Neural cell (in vitro differentiated cells): ENCODE measurements at regions not wholly inside any gene's neighbourhood (a gene's known extent, or its start where the extent isn't known, plus 50 kb on each side); places are given as distances from the start of the nearest gene placed in this dataset.

ENCODE experiments used
- H2AFZ ChIP-seq: fragments of 200-600, 300-800 bp; sonication (generic), shearing (Covaris generic); 2 replicates; pipeline ENCODE4 v1.6.0; 2014; ENCODE audit warnings: low read depth, mild to moderate bottlenecking, antibody characterized with exemption, low read length, moderate library complexity
- H3F3A ChIP-seq: fragments of 200-600 bp; shearing (Covaris generic); 2 replicates; pipeline ENCODE4 v1.6.1; 2016; ENCODE audit warnings: mild to moderate bottlenecking, moderate library complexity, mixed read lengths, antibody characterized with exemption, low read length; ENCODE audit not compliant: insufficient read depth, poor library complexity, severe bottlenecking
- H3K27ac ChIP-seq: fragments of 200-600, 300-800 bp; sonication (generic), shearing (Covaris generic); 2 replicates; pipeline ENCODE4 v1.5.1; 2014; ENCODE audit warnings: mild to moderate bottlenecking, low read length, moderate library complexity
- H3K27me3 ChIP-seq: fragments of 300-800, 200-600 bp; sonication (generic), shearing (Covaris generic); 2 replicates; pipeline ENCODE4 v1.6.0; 2014; ENCODE audit warnings: mild to moderate bottlenecking, low read depth, low read length, moderate library complexity; ENCODE audit not compliant: insufficient read depth
- H3K36me3 ChIP-seq: fragments of 300-800, 200-600 bp; sonication (generic), shearing (Covaris generic); 2 replicates; pipeline ENCODE4 v1.5.1; 2014; ENCODE audit warnings: mild to moderate bottlenecking, antibody characterized with exemption, low read length, moderate library complexity; ENCODE audit not compliant: insufficient read depth
- H3K4me2 ChIP-seq: fragments of 300-800, 200-600 bp; sonication (generic), shearing (Covaris generic); 2 replicates; pipeline ENCODE4 v1.6.0; 2014; ENCODE audit warnings: mild to moderate bottlenecking, low read length
- H3K4me3 ChIP-seq: fragments of 300-800, 200-600 bp; sonication (generic), shearing (Covaris generic); 2 replicates; pipeline ENCODE4 v1.5.1; 2014; ENCODE audit warnings: mild to moderate bottlenecking, low read length, moderate library complexity
- H3K79me2 ChIP-seq: fragments of 200-600 bp; shearing (Covaris generic); replicated peaks from 2 replicates; pipeline ENCODE4 v1.6.0; 2014; ENCODE audit warnings: mild to moderate bottlenecking, low read length, moderate library complexity; ENCODE audit not compliant: insufficient read depth
- H3K9ac ChIP-seq: fragments of 300-800, 200-600 bp; sonication (generic), shearing (Covaris generic); 2 replicates; pipeline ENCODE4 v1.6.1; 2016; ENCODE audit warnings: mild to moderate bottlenecking, low read length, mixed read lengths
- H3K9me2 ChIP-seq: fragments of 200-600 bp; shearing (Covaris generic); 2 replicates; pipeline ENCODE4 v1.6.1; 2016; ENCODE audit warnings: mild to moderate bottlenecking, low read length, mixed read lengths; ENCODE audit not compliant: insufficient read depth
- H3K9me3 ChIP-seq: fragments of 200-600, 300-800 bp; sonication (generic), shearing (Covaris generic); 2 replicates; pipeline ENCODE4 v1.6.1; 2016; ENCODE audit warnings: mild to moderate bottlenecking, mixed run types, low read length, moderate library complexity, mixed read lengths
- H4K20me1 ChIP-seq: fragments of 200-600 bp; shearing (Covaris generic); 2 replicates; pipeline ENCODE4 v1.6.1; 2016; ENCODE audit warnings: mild to moderate bottlenecking, mixed run types; ENCODE audit not compliant: insufficient read depth
- CTCF ChIP-seq: fragments of 450-650 bp; IDR thresholded peaks from 2 replicates; pipeline ENCODE4 v1.5.1; 2014; ENCODE audit warnings: antibody characterized with exemption, mild to moderate bottlenecking, moderate library complexity; ENCODE audit not compliant: poor library complexity, severe bottlenecking
- EP300 ChIP-seq: fragments of 450-650 bp; conservative IDR thresholded peaks from 2 replicates; pipeline ENCODE4 v1.6.1; 2014; ENCODE audit warnings: antibody characterized with exemption, mild to moderate bottlenecking, moderate library complexity; ENCODE audit not compliant: poor library complexity, severe bottlenecking
- EZH2 ChIP-seq: fragments of 200-600, 300-800 bp; shearing (Covaris generic), sonication (generic); IDR thresholded peaks from 2 replicates; pipeline ENCODE4 v1.6.1; 2014; ENCODE audit warnings: antibody characterized with exemption, low read length, borderline replicate concordance, mild to moderate bottlenecking; ENCODE audit not compliant: insufficient read depth, poor library complexity, severe bottlenecking
- MXI1 ChIP-seq: fragments of 450-650 bp; conservative IDR thresholded peaks from 2 replicates; pipeline ENCODE4 v1.6.1; 2014; ENCODE audit warnings: antibody characterized with exemption, mild to moderate bottlenecking; ENCODE audit not compliant: poor library complexity, severe bottlenecking
- POLR2AphosphoS5 ChIP-seq: IDR thresholded peaks from 2 replicates; pipeline ENCODE4 v1.6.1; 2012
- RAD21 ChIP-seq: fragments of 450-650 bp; conservative IDR thresholded peaks from 2 replicates; pipeline ENCODE4 v1.6.1; 2014; ENCODE audit warnings: antibody characterized with exemption, mild to moderate bottlenecking, moderate library complexity
- SMC3 ChIP-seq: fragments of 450-650 bp; conservative IDR thresholded peaks from 2 replicates; pipeline ENCODE4 v1.6.1; 2014; ENCODE audit warnings: antibody characterized with exemption, mild to moderate bottlenecking, moderate library complexity; ENCODE audit not compliant: poor library complexity
- TAF1 ChIP-seq: IDR thresholded peaks from 2 replicates; pipeline ENCODE4 v1.6.1; 2012; ENCODE audit warnings: low read depth
- TF ChIP-seq, protein P1 (sequence below): IDR thresholded peaks from 2 replicates; pipeline ENCODE4 v1.6.1; 2012; ENCODE audit warnings: borderline replicate concordance

GRCh38 chr15:81608309-81608829 lies 234.4 kb upstream of the TMC3 start:
- TF ChIP-seq SMC3 (no peak), EZH2 (no peak), TAF1 (no peak), RAD21 (no peak), CTCF (no peak), MXI1 (no peak), POLR2AphosphoS5 (no peak), EP300 (no peak)
- TF ChIP-seq, protein P1, sequence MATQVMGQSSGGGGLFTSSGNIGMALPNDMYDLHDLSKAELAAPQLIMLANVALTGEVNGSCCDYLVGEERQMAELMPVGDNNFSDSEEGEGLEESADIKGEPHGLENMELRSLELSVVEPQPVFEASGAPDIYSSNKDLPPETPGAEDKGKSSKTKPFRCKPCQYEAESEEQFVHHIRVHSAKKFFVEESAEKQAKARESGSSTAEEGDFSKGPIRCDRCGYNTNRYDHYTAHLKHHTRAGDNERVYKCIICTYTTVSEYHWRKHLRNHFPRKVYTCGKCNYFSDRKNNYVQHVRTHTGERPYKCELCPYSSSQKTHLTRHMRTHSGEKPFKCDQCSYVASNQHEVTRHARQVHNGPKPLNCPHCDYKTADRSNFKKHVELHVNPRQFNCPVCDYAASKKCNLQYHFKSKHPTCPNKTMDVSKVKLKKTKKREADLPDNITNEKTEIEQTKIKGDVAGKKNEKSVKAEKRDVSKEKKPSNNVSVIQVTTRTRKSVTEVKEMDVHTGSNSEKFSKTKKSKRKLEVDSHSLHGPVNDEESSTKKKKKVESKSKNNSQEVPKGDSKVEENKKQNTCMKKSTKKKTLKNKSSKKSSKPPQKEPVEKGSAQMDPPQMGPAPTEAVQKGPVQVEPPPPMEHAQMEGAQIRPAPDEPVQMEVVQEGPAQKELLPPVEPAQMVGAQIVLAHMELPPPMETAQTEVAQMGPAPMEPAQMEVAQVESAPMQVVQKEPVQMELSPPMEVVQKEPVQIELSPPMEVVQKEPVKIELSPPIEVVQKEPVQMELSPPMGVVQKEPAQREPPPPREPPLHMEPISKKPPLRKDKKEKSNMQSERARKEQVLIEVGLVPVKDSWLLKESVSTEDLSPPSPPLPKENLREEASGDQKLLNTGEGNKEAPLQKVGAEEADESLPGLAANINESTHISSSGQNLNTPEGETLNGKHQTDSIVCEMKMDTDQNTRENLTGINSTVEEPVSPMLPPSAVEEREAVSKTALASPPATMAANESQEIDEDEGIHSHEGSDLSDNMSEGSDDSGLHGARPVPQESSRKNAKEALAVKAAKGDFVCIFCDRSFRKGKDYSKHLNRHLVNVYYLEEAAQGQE, result no peak
- no peaks in the 10 kb centered on the region for H3K9me2 ChIP-seq
- H3K4me2 ChIP-seq, result no peak overlapping the region
- no peaks in the 10 kb centered on the region for H3F3A ChIP-seq
- no peaks in the 10 kb centered on the region for H3K9me3 ChIP-seq
- no peaks in the 10 kb centered on the region for H3K27me3 ChIP-seq
- H3K79me2 ChIP-seq, result no peaks in the 10 kb centered on the region
- H3K9ac ChIP-seq, result no peak overlapping the region
- H3K4me3 ChIP-seq, result no peak overlapping the region
- H4K20me1 ChIP-seq, result no peaks in the 10 kb centered on the region
- H2AFZ ChIP-seq, result no peak overlapping the region
- H3K36me3 ChIP-seq, result no peaks in the 10 kb centered on the region
- no peak overlapping the region for H3K27ac ChIP-seq

DNA sequence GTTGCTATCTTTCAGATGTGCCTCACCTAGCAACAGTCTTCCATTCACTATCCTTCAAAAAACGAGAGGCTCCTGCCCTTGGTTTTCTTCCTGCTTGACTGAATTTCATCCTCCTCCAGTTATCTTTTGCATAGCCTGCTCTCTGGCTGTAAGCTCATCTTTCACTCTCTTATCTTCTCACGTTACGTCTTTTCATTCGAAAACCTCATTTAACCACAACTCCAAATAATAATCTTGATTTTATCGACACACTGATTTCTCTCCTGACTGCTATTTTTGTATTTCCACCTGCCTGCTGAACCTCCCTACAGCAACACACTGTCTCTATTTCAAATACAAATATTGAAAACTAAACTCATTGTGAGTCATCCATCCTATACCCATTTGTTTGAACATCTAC lies 230.7 kb upstream of the TMC3 start:
- TF ChIP-seq MXI1 (no peak), EP300 (no peak), RAD21 (no peak), POLR2AphosphoS5 (no peak), CTCF (no peak), SMC3 (no peak), TAF1 (no peak), EZH2 (no peak)
- TF ChIP-seq, protein P1, result no peak
- Histone ChIP-seq H3F3A (no peaks in the 10 kb centered on the region), H3K9ac (no peak overlapping the region), H3K79me2 (no peaks in the 10 kb centered on the region), H3K27ac (no peak overlapping the region), H3K9me2 (no peaks in the 10 kb centered on the region), H3K4me3 (no peak overlapping the region), H4K20me1 (no peaks in the 10 kb centered on the region), H3K27me3 (no peaks in the 10 kb centered on the region), H3K36me3 (no peaks in the 10 kb centered on the region), H2AFZ (no peak overlapping the region), H3K9me3 (no peaks in the 10 kb centered on the region), H3K4me2 (no peak overlapping the region)
